Liver (tissue), 3 donors: ENCODE measurements at regions not wholly inside any gene's neighbourhood (a gene's known extent, or its start where the extent isn't known, plus 50 kb on each side); places are given as distances from the start of the nearest gene placed in this dataset.

Experiments
- ATF3 ChIP-seq: IDR thresholded peaks from 2 replicates; pipeline ENCODE4 v1.6.1; 2016; ENCODE audit warnings: antibody characterized with exemption
- CTCF ChIP-seq: fragments of 150-350 bp; IDR thresholded peaks from 2 replicates; pipeline ENCODE4 v1.5.1; 2017; ENCODE audit warnings: improper control_type of control experiment, low read depth, low read length; ENCODE audit not compliant: missing input control
- EGR1 ChIP-seq, 2 donors: IDR thresholded peaks; 2 replicates each; pipeline ENCODE4 v1.6.1; 2016 to 2018; ENCODE audit warnings: antibody characterized with exemption in 2 of 2, low read depth in 2 of 2
- FOXA1 ChIP-seq: IDR thresholded peaks from 2 replicates; pipeline ENCODE4 v1.6.1; 2016; ENCODE audit warnings: antibody characterized with exemption
- GABPA ChIP-seq, 2 donors: IDR thresholded peaks in 1 of 2; conservative IDR thresholded peaks in 1 of 2; 2 replicates each; pipeline ENCODE4 v1.6.1; 2016; ENCODE audit warnings: antibody characterized with exemption in 2 of 2, mild to moderate bottlenecking in 1 of 2, moderate library complexity in 1 of 2
- JUND ChIP-seq, 2 donors: IDR thresholded peaks; 2 replicates each; pipeline ENCODE4 v1.6.1; 2016; ENCODE audit warnings: antibody characterized with exemption in 2 of 2
- MAX ChIP-seq: IDR thresholded peaks from 2 replicates; pipeline ENCODE4 v1.6.1; 2016; ENCODE audit warnings: antibody characterized with exemption
- RAD21 ChIP-seq, 2 donors: IDR thresholded peaks; 2 replicates each; pipeline ENCODE4 v1.6.1; 2016; ENCODE audit warnings: antibody characterized with exemption in 2 of 2, mild to moderate bottlenecking in 2 of 2
- REST ChIP-seq: IDR thresholded peaks from 2 replicates; pipeline ENCODE4 v1.6.1; 2016; ENCODE audit warnings: antibody characterized with exemption, mild to moderate bottlenecking
- RXRA ChIP-seq, 2 donors: IDR thresholded peaks; 2 replicates each; pipeline ENCODE4 v1.6.1; 2017 to 2018; ENCODE audit warnings: antibody characterized with exemption in 2 of 2, mild to moderate bottlenecking in 1 of 2
- SP1 ChIP-seq: IDR thresholded peaks from 2 replicates; pipeline ENCODE4 v1.6.1; 2018; ENCODE audit warnings: antibody characterized with exemption, mild to moderate bottlenecking
- TAF1 ChIP-seq: conservative IDR thresholded peaks from 2 replicates; pipeline ENCODE4 v1.6.1; 2016; ENCODE audit warnings: antibody characterized with exemption, mild to moderate bottlenecking
- YY1 ChIP-seq: IDR thresholded peaks from 2 replicates; pipeline ENCODE4 v1.6.1; 2016; ENCODE audit warnings: antibody characterized with exemption, mild to moderate bottlenecking
- donor health status: healthy.
- donor health status: healthy.

GRCh38 chr3:76532158-76532822 is 507.6 kb upstream of the ROBO2 start:
- no peak for TF ChIP-seq CTCF
- TF ChIP-seq RXRA (IDR thresholded peaks at IDR 0.05), result no peak
- no peak for TF ChIP-seq MAX
- TF ChIP-seq EGR1 (IDR thresholded peaks at IDR 0.05; ENCODE audit: low read depth in 2 of 2), result no peak
- no peak for TF ChIP-seq GABPA (IDR thresholded peaks at IDR 0.05 in 1 of 2, conservative IDR thresholded peaks at IDR 0.05 in 1 of 2)
- no peak for TF ChIP-seq SP1
- no peak for TF ChIP-seq ATF3
- no peak for TF ChIP-seq TAF1
- TF ChIP-seq JUND (IDR thresholded peaks at IDR 0.05), result no peak
- TF ChIP-seq REST, result no peak
- no peak for TF ChIP-seq RAD21 (IDR thresholded peaks at IDR 0.05)
- TF ChIP-seq YY1, result no peak
- no peak for TF ChIP-seq FOXA1
